Body of pancreas (tissue), 4 donors: ENCODE measurements at regions not wholly inside any gene's neighbourhood (a gene's known extent, or its start where the extent isn't known, plus 50 kb on each side); places are given as distances from the start of the nearest gene placed in this dataset.

Source experiments
- ATAC-seq: fragments of 150-250 bp; one replicate; pipeline ENCODE4 v1.9.1; 2016
- DNase-seq, 4 donors: peaks; one replicate each; pipeline ENCODE4 v3.0.0-alpha.2; 2019
- H3K27ac ChIP-seq, 4 donors: fragments of 200-600 bp; sonication (generic); 1 replicate in 3 of 4; 2 replicates in 1 of 4; pipeline versions ENCODE4 v1.5.1 to v1.6.1; 2016 to 2019; ENCODE audit warnings: mild to moderate bottlenecking in 1 of 4, mixed read lengths in 1 of 4, moderate library complexity in 1 of 4
- H3K27me3 ChIP-seq, 2 donors: fragments of 200-600 bp; sonication (generic); one replicate each; pipeline ENCODE4 v1.6.0; 2016; ENCODE audit warnings: mild to moderate bottlenecking in 1 of 2
- H3K36me3 ChIP-seq, 2 donors: fragments of 200-600 bp; sonication (generic); replicated peaks in 1 of 2; 2 replicates each; pipeline ENCODE4 v1.5.1; 2016; ENCODE audit warnings: low read depth in 2 of 2; ENCODE audit not compliant: insufficient read depth in 1 of 2
- H3K4me1 ChIP-seq: fragments of 200-600 bp; sonication (generic); one replicate; pipeline ENCODE4 v1.6.0; 2016
- H3K4me3 ChIP-seq, 2 donors: fragments of 200-600 bp; sonication (generic); 1 replicate in 1 of 2; 2 replicates in 1 of 2; pipeline ENCODE4 v1.5.1; 2016 to 2019
- H3K9me3 ChIP-seq, 3 donors: fragments of 200-600 bp; sonication (generic); 1 replicate in 2 of 3; 2 replicates in 1 of 3; pipeline ENCODE4 v1.5.1; 2016
- CTCF ChIP-seq, 7 experiments: fragments of 450-650 bp in 4 of 7; fragments of 200-600 bp in 3 of 7; sonication (generic) in 3 of 7; IDR thresholded peaks; one replicate each; pipeline ENCODE4 v1.5.1; 2016 to 2019; ENCODE audit warnings: antibody characterized with exemption in 7 of 7
- POLR2A ChIP-seq, 3 donors: fragments of 450-650 bp; IDR thresholded peaks; one replicate each; pipeline ENCODE4 v1.6.1; 2016; ENCODE audit warnings: antibody characterized with exemption in 3 of 3, mild to moderate bottlenecking in 2 of 3
- WGBS, 2 donors: methylation state at CpG; one replicate each; pipeline ENCODE4 v1.1.5; 2017; 5-methylcytosine and 5-hydroxymethylcytosine counted together
- intact Hi-C: fragments of 100-400 bp; cut with DNase I; formaldehyde crosslinking; loops from one replicate; pipeline ENCODE4 v1.15.1; 2023

GRCh38 chrX:110955706-110956105 is 140.3 kb upstream of the PAK3 start:
- ATAC-seq (no peak), DNase-seq (no peak)
- Histone ChIP-seq H3K27me3 (no peaks in the 10 kb centered on the region), H3K36me3 (no peaks in the 10 kb centered on the region), H3K9me3 (no peaks in the 10 kb centered on the region), H3K4me3 (no peak overlapping the region), H3K4me1 (peaks cover 37% of the 10 kb centered on the region), H3K27ac (no peak overlapping the region)
- intact Hi-C loops, result no loop called here
- no peak for TF ChIP-seq CTCF (IDR thresholded peaks at IDR 0.05)
- no peak for TF ChIP-seq POLR2A (IDR thresholded peaks at IDR 0.05)

- Histone ChIP-seq H3K27me3 (no peaks in the 10 kb centered on the region), H3K27ac (no peak overlapping the region), H3K9me3 (no peaks in the 10 kb centered on the region), H3K4me1 (peaks cover 42% of the 10 kb centered on the region), H3K36me3 (no peaks in the 10 kb centered on the region), H3K4me3 (no peak overlapping the region)
- no peak for ATAC-seq
- DNase-seq, result no peak
- intact Hi-C loops, result no loop called here
- TF ChIP-seq POLR2A (IDR thresholded peaks at IDR 0.05) (no peak), CTCF (IDR thresholded peaks at IDR 0.05) (no peak)
Measured at GRCh38 chrX:110954428-110955100, 141.4 kb upstream of the PAK3 start.

GRCh38 chrX:110951472-110952269 is 144.3 kb upstream of the PAK3 start:
- WGBS, 2 donors, result 16% methylated on average over 6 of the region's 6 CpGs
- peak overlapping the region; percentile 63 to 83 (median 76) for H3K27ac ChIP-seq
- ATAC-seq, result peak; percentile 98

GRCh38 chrX:110944751-110945675 is 149.4 kb upstream of the CHRDL1 start:
- H3K4me3 ChIP-seq, result peak overlapping the region in 1 of 2 donors; percentile 10
- H3K4me1 ChIP-seq, result peaks cover 44% of the 10 kb centered on the region
- TF ChIP-seq POLR2A (IDR thresholded peaks at IDR 0.05) (peak; percentile 52 to 71 (median 63)), CTCF (IDR thresholded peaks at IDR 0.05) (no peak)
- 6 to 9% methylated on average over 11 to 20 of the region's 22 CpGs for WGBS, 2 donors
- intact Hi-C loops, result no loop called here
- no peaks in the 10 kb centered on the region for H3K27me3 ChIP-seq
- no peaks in the 10 kb centered on the region for H3K36me3 ChIP-seq
- peak overlapping the region; percentile 62 to 85 (median 78) for H3K27ac ChIP-seq
- no peaks in the 10 kb centered on the region for H3K9me3 ChIP-seq
- peak; percentile 63 to 85 (median 78) for DNase-seq
- ATAC-seq, result peak; percentile 83

More at GRCh38 chrX:110951472-110952269, 144.3 kb upstream of the PAK3 start:
- DNase-seq, result peak in 3 of 4 donors; percentile 19 to 58 (median 36)
- H3K4me3 ChIP-seq, result no peak overlapping the region
- intact Hi-C loops, result no loop called here
- peak in 1 of 3 donors; percentile 25 for TF ChIP-seq POLR2A (IDR thresholded peaks at IDR 0.05)
- TF ChIP-seq CTCF (IDR thresholded peaks at IDR 0.05), result no peak
- H3K4me1 ChIP-seq, result peaks cover 42% of the 10 kb centered on the region
- H3K27me3 ChIP-seq, result no peaks in the 10 kb centered on the region
- H3K36me3 ChIP-seq, result no peaks in the 10 kb centered on the region
- H3K9me3 ChIP-seq, result no peaks in the 10 kb centered on the region
